ENCODE measurements at regions not wholly inside any gene's neighbourhood (a gene's known extent, or its start where the extent isn't known, plus 50 kb on each side); places are given as distances from the start of the nearest gene placed in this dataset.

DNA sequence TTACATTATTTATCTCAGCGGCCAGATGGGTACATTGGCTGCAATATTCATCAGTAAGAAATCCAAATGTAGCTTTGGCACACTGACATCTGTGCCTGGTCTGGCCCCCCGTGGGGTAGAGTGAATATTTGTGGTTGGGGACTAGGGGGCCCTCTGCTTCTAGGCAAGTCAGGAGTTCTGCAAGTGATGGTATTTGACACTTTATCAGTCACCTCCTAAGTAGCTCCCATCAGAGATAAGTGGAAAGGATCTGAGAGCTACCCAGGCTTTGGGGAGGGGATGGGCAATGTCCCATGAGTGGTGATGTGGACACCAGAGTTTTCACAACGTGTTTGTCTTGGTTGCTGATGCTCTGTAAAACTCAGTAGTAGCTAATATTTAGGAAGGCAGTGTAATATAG, 609.9 kb upstream of the RBFOX1 start:
- intact Hi-C loops (cut with micrococcal nuclease), result no loop called here
- DNase-seq, result no peak
- H3K27ac Mint-ChIP-seq, result no peak overlapping the region
- Histone ChIP-seq H3K27me3 (ENCODE audit: insufficient read depth, low read length) (no peaks in the 10 kb centered on the region), H3K4me3 (ENCODE audit: low read length in 2 of 2) (no peak overlapping the region), H3K27ac (ENCODE audit: low read depth, low read length) (no peak overlapping the region), H3K9me3 (ENCODE audit: control insufficient read depth in 1 of 2, low read length in 2 of 2) (no peaks in the 10 kb centered on the region), H3K36me3 (ENCODE audit: insufficient read depth, low read length) (no peaks in the 10 kb centered on the region), H3K4me1 (ENCODE audit: insufficient read depth, low read length) (no peaks in the 10 kb centered on the region)
- POLR2A ChIA-PET (ENCODE audit: partially characterized antibody), result no interaction called here
- no peaks in the 10 kb centered on the region for H3K36me3 Mint-ChIP-seq
- no peaks in the 10 kb centered on the region for H3K4me1 Mint-ChIP-seq
- CTCF ChIA-PET (ENCODE audit: partially characterized antibody), result no interaction called here
- H3K4me3 Mint-ChIP-seq, result no peak overlapping the region
- peaks cover 0 to 27% (median 10%) of the 10 kb centered on the region in 8 donors for H3K9me3 Mint-ChIP-seq
- no peaks in the 10 kb centered on the region for H3K27me3 Mint-ChIP-seq

GRCh38 chr16:6714510-6714909, 618.1 kb upstream of the RBFOX1 start:
- Histone ChIP-seq H3K27ac (ENCODE audit: low read depth, low read length) (no peak overlapping the region), H3K4me3 (ENCODE audit: low read length in 2 of 2) (no peak overlapping the region), H3K9me3 (ENCODE audit: control insufficient read depth in 1 of 2, low read length in 2 of 2) (no peaks in the 10 kb centered on the region), H3K4me1 (ENCODE audit: insufficient read depth, low read length) (no peaks in the 10 kb centered on the region), H3K36me3 (ENCODE audit: insufficient read depth, low read length) (no peaks in the 10 kb centered on the region), H3K27me3 (ENCODE audit: insufficient read depth, low read length) (no peaks in the 10 kb centered on the region)
- Mint-ChIP-seq H3K36me3 (no peaks in the 10 kb centered on the region), H3K4me3 (no peak overlapping the region), H3K27me3 (no peaks in the 10 kb centered on the region), H3K9me3 (peaks cover 2 to 26% (median 17%) of the 10 kb centered on the region in 8 donors), H3K4me1 (no peaks in the 10 kb centered on the region), H3K27ac (no peak overlapping the region)
- intact Hi-C loops (cut with micrococcal nuclease), result no loop called here
- ChIA-PET CTCF (ENCODE audit: partially characterized antibody) (no interaction called here), POLR2A (ENCODE audit: partially characterized antibody) (no interaction called here)
- DNase-seq, result no peak

DNA sequence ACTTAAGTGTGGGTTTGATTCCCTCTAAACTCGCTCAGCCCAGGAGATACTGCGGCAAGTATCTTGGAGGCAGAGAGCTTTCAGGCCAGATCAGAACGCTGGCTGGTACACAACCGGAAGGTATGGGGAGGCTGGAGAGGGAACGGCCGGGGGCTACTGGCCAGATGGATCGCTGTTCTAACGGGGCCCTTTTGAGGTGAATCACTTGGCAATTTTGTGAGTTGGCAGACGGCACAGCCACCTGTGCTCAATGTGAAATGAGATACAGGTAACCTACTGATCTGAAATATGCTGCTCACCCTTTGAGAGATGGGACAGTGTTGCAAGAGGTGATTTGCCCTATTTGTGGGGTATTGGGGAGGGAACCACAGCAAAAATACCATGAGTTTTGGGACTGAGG, 622.9 kb upstream of the RBFOX1 start:
- no peaks in the 10 kb centered on the region for H3K36me3 ChIP-seq (ENCODE audit: insufficient read depth, low read length)
- peaks cover 2 to 32% (median 18%) of the 10 kb centered on the region in 8 donors for H3K9me3 Mint-ChIP-seq
- no peak overlapping the region for H3K4me3 Mint-ChIP-seq
- DNase-seq, result no peak
- H3K4me1 Mint-ChIP-seq, result no peaks in the 10 kb centered on the region
- ChIA-PET POLR2A (ENCODE audit: partially characterized antibody) (no interaction called here), CTCF (ENCODE audit: partially characterized antibody) (no interaction called here)
- no peak overlapping the region for H3K27ac ChIP-seq (ENCODE audit: low read depth, low read length)
- no peaks in the 10 kb centered on the region for H3K27me3 Mint-ChIP-seq
- no peaks in the 10 kb centered on the region for H3K36me3 Mint-ChIP-seq
- H3K9me3 ChIP-seq (ENCODE audit: control insufficient read depth in 1 of 2, low read length in 2 of 2), result no peaks in the 10 kb centered on the region
- H3K4me1 ChIP-seq (ENCODE audit: insufficient read depth, low read length), result no peaks in the 10 kb centered on the region
- no peaks in the 10 kb centered on the region for H3K27me3 ChIP-seq (ENCODE audit: insufficient read depth, low read length)
- H3K4me3 ChIP-seq (ENCODE audit: low read length in 2 of 2), result no peak overlapping the region
- intact Hi-C loops (cut with micrococcal nuclease), result no loop called here
- no peak overlapping the region for H3K27ac Mint-ChIP-seq

DNA sequence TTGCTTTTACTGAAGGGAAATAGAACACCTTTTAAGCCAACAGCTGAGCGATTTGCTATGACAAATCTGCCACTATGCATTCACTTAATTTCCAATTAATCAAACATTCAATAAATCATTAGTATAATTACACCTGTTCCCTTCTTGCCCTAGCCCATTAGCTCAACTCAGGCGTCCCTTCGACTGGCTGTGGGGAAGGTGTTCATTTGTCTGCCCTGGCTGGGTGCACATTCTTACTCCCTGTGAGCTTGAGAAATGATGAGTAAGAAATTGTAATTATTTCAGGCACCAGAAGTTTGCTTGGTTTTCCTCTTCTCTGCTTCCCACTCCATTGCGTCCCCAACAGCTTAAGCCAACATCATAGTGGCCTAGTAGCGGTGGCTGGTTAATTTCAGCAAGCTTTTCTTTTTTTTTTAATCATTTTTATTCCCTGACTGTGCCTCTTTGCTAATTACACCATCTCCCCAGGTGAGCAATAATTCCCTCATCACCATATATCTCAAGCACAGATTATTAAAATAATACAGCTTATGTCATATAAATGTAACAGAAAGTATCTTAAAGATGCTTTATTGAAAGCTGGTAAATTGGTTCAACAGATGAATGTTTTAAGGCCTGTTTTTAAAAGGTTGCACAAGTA, 623.9 kb upstream of the RBFOX1 start:
- Mint-ChIP-seq H3K27ac (no peak overlapping the region), H3K27me3 (peaks cover 0 to 1% of the 10 kb centered on the region in 2 donors), H3K36me3 (no peaks in the 10 kb centered on the region), H3K9me3 (peaks cover 2 to 33% (median 17%) of the 10 kb centered on the region in 8 donors), H3K4me3 (no peak overlapping the region), H3K4me1 (no peaks in the 10 kb centered on the region)
- Histone ChIP-seq H3K4me1 (ENCODE audit: insufficient read depth, low read length) (no peaks in the 10 kb centered on the region), H3K36me3 (ENCODE audit: insufficient read depth, low read length) (no peaks in the 10 kb centered on the region), H3K4me3 (ENCODE audit: low read length in 2 of 2) (no peak overlapping the region), H3K27ac (ENCODE audit: low read depth, low read length) (no peak overlapping the region), H3K9me3 (ENCODE audit: control insufficient read depth in 1 of 2, low read length in 2 of 2) (no peaks in the 10 kb centered on the region), H3K27me3 (ENCODE audit: insufficient read depth, low read length) (no peaks in the 10 kb centered on the region)
- DNase-seq, result no peak
- intact Hi-C loops (cut with micrococcal nuclease), result no loop called here
- POLR2A ChIA-PET (ENCODE audit: partially characterized antibody), result no interaction called here
- CTCF ChIA-PET (ENCODE audit: partially characterized antibody), result no interaction called here

DNA sequence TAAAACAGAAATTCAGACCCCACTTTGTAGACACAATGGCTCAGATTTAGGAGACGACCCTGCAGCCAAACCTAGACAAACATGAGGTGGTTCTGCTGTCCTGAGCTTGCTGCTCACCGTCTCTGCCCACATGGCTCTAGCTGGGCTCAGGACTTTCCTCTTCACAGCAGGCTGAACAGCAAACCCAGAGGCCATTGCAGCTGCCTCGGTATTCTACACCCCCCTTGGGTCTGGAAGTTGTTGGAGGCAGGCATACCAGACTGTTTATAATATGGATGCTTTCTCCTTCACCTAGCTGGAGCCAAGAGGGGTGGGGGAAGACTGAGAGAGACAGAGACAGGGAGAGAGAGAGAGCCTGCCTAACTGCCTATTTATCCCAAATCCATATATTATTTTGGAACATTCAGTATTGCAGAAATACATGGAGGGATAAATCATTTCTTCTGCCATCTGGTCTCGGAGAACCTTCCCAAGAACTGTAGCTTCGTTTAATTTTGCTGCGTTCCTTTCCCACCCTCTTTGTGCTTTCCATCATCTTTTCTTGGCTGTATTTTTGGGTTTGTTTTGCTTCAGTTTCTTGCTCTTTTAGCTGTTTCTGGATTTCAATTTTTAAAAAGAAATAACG, 628.2 kb upstream of the RBFOX1 start:
- Mint-ChIP-seq H3K4me3 (no peak overlapping the region), H3K9me3 (peaks cover 0 to 28% (median 9%) of the 10 kb centered on the region in 8 donors), H3K4me1 (no peaks in the 10 kb centered on the region), H3K27me3 (peaks cover 0 to 1% of the 10 kb centered on the region in 2 donors), H3K27ac (no peak overlapping the region), H3K36me3 (no peaks in the 10 kb centered on the region)
- ChIA-PET POLR2A (ENCODE audit: partially characterized antibody) (no interaction called here), CTCF (ENCODE audit: partially characterized antibody) (no interaction called here)
- no peaks in the 10 kb centered on the region for H3K27me3 ChIP-seq (ENCODE audit: insufficient read depth, low read length)
- DNase-seq, result no peak
- H3K36me3 ChIP-seq (ENCODE audit: insufficient read depth, low read length), result no peaks in the 10 kb centered on the region
- no peak overlapping the region for H3K4me3 ChIP-seq (ENCODE audit: low read length in 2 of 2)
- H3K27ac ChIP-seq (ENCODE audit: low read depth, low read length), result no peak overlapping the region
- intact Hi-C loops (cut with micrococcal nuclease), result no loop called here
- H3K4me1 ChIP-seq (ENCODE audit: insufficient read depth, low read length), result no peaks in the 10 kb centered on the region
- no peaks in the 10 kb centered on the region for H3K9me3 ChIP-seq (ENCODE audit: control insufficient read depth in 1 of 2, low read length in 2 of 2)

- H3K27ac Mint-ChIP-seq, result no peak overlapping the region
- DNase-seq, result no peak
- H3K4me1 Mint-ChIP-seq, result no peaks in the 10 kb centered on the region
- Histone ChIP-seq H3K36me3 (ENCODE audit: insufficient read depth, low read length) (no peaks in the 10 kb centered on the region), H3K4me1 (ENCODE audit: insufficient read depth, low read length) (no peaks in the 10 kb centered on the region), H3K9me3 (ENCODE audit: control insufficient read depth in 1 of 2, low read length in 2 of 2) (no peaks in the 10 kb centered on the region), H3K27ac (ENCODE audit: low read depth, low read length) (no peak overlapping the region), H3K4me3 (ENCODE audit: low read length in 2 of 2) (no peak overlapping the region), H3K27me3 (ENCODE audit: insufficient read depth, low read length) (no peaks in the 10 kb centered on the region)
- no peak overlapping the region for H3K4me3 Mint-ChIP-seq
- ChIA-PET POLR2A (ENCODE audit: partially characterized antibody) (no interaction called here), CTCF (ENCODE audit: partially characterized antibody) (no interaction called here)
- H3K27me3 Mint-ChIP-seq, result peaks cover 0 to 1% of the 10 kb centered on the region in 2 donors
- no peaks in the 10 kb centered on the region for H3K36me3 Mint-ChIP-seq
- H3K9me3 Mint-ChIP-seq, result peaks cover 0 to 22% (median 3%) of the 10 kb centered on the region in 8 donors
- intact Hi-C loops (cut with micrococcal nuclease), result no loop called here
These were observed 631.5 kb upstream of the RBFOX1 start for GRCh38 chr16:6701096-6701495.

- no peak overlapping the region for H3K27ac Mint-ChIP-seq
These were observed 634.1 kb upstream of the RBFOX1 start for GRCh38 chr16:6698548-6698947.

More at GRCh38 chr16:6698548-6698947, 634.1 kb upstream of the RBFOX1 start:
- Histone ChIP-seq H3K4me1 (ENCODE audit: insufficient read depth, low read length) (no peaks in the 10 kb centered on the region), H3K9me3 (ENCODE audit: control insufficient read depth in 1 of 2, low read length in 2 of 2) (no peaks in the 10 kb centered on the region), H3K27me3 (ENCODE audit: insufficient read depth, low read length) (no peaks in the 10 kb centered on the region), H3K4me3 (ENCODE audit: low read length in 2 of 2) (no peak overlapping the region), H3K36me3 (ENCODE audit: insufficient read depth, low read length) (no peaks in the 10 kb centered on the region), H3K27ac (ENCODE audit: low read depth, low read length) (no peak overlapping the region)
- ChIA-PET POLR2A (ENCODE audit: partially characterized antibody) (no interaction called here), CTCF (ENCODE audit: partially characterized antibody) (no interaction called here)
- H3K36me3 Mint-ChIP-seq, result no peaks in the 10 kb centered on the region
- intact Hi-C loops (cut with micrococcal nuclease), result no loop called here
- no peak overlapping the region for H3K4me3 Mint-ChIP-seq
- no peak for DNase-seq
- H3K4me1 Mint-ChIP-seq, result no peaks in the 10 kb centered on the region
- no peaks in the 10 kb centered on the region for H3K27me3 Mint-ChIP-seq
- peaks cover 0 to 18% (median 2%) of the 10 kb centered on the region in 8 donors for H3K9me3 Mint-ChIP-seq

All from CD4-positive, alpha-beta memory T cell (primary cell).